RWPE1 (cell line): ENCODE measurements at regions not wholly inside any gene's neighbourhood (a gene's known extent, or its start where the extent isn't known, plus 50 kb on each side); places are given as distances from the start of the nearest gene placed in this dataset.

Experiments
- CTCF ChIA-PET: fragments of 350-600 bp; sonication (Branson Sonifier 250); formaldehyde crosslinking; extraction: SDS; loops from one replicate; lab custom pipeline; 2021; lab: Yijun Ruan, JAX
- POLR2A ChIA-PET: fragments of 400-600 bp; formaldehyde crosslinking; extraction: SDS; loops from one replicate; lab custom pipeline; 2020; ENCODE audit warnings: antibody characterized with exemption; ENCODE audit not compliant: low non-redundant PET; lab: Yijun Ruan, JAX
- DNase-seq: peaks from one replicate; pipeline ENCODE4 v3.0.0; 2012; ENCODE audit warnings: low spot score
- H3K27ac ChIP-seq: fragments of 450-650 bp; 2 replicates; pipeline ENCODE4 v1.5.1; 2017
- TF ChIP-seq, protein P1 (sequence below): fragments of 450-650 bp; conservative IDR thresholded peaks from 2 replicates; pipeline ENCODE4 v1.5.1; 2017; ENCODE audit warnings: low read depth, mild to moderate bottlenecking

DNA sequence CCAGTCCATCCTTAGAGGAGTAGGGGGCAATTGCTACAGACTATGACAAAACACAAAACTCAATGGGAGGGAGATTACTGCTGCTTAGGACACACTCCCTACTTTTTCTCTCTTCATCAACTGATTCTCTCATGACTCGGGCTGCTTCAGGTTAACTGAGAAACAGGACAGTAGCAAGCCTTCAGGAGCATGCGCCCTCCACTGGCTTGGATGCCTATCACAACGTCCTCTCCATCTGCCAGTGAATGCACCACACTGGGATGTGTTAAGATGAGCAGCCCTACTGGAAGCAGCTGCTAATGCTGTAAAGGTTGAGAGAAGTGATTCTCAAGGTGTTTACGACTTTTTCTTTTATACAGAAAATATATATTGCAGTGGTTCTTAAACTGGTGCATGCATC, 542.3 kb downstream of the EDEM1 start:
- ChIA-PET POLR2A (no interaction called here), CTCF (no interaction called here)
- no peak for DNase-seq
- TF ChIP-seq, protein P1, sequence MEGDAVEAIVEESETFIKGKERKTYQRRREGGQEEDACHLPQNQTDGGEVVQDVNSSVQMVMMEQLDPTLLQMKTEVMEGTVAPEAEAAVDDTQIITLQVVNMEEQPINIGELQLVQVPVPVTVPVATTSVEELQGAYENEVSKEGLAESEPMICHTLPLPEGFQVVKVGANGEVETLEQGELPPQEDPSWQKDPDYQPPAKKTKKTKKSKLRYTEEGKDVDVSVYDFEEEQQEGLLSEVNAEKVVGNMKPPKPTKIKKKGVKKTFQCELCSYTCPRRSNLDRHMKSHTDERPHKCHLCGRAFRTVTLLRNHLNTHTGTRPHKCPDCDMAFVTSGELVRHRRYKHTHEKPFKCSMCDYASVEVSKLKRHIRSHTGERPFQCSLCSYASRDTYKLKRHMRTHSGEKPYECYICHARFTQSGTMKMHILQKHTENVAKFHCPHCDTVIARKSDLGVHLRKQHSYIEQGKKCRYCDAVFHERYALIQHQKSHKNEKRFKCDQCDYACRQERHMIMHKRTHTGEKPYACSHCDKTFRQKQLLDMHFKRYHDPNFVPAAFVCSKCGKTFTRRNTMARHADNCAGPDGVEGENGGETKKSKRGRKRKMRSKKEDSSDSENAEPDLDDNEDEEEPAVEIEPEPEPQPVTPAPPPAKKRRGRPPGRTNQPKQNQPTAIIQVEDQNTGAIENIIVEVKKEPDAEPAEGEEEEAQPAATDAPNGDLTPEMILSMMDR = no peak
- no peak overlapping the region for H3K27ac ChIP-seq

DNA sequence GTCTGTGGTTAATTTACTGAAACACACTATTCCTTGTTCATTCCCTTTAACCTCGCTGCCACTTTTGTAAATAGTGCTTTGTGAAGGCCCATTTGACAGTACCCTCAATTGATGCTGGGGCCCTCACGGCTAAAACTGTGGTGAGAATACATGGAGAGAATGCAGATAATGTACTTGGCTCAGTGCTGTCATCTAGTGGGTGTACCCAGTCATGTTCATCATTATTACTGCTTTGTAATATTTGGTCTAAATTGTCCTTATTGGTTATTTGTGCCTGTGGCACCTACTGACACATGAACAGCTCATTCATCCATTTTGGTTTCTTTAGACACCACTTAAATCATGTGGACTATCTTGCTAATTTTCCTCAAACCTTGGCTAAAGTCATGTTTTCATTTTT, 543.6 kb downstream of the EDEM1 start:
- CTCF ChIA-PET = interaction anchor here (0.6 kb wide), 1 partner anchor 88 kb away, joined by 7 read pairs; no protein-coding TSS in a partner anchor
- no peak for DNase-seq

DNA sequence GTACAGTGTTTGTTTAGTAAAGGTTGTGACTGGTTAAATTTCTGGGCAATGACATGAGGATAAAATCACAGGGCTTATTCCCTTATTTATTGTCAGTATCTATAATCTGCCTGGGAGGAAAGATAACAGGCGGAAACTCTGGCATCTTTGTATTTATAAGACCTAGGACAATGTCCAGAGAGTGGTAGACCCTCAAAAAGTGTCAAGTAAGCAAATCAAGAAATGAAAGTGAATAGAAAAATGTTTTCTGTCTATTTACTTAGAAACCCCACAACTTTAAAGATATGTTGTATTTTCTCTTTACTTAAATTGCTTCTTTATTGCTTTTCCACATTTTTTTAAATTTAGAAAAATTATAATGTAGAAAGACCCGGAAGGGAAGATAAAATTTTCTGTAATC, 544.6 kb downstream of the EDEM1 start:
- TF ChIP-seq, protein P1 = no peak
- no peak overlapping the region for H3K27ac ChIP-seq
- CTCF ChIA-PET = no interaction called here
- POLR2A ChIA-PET = no interaction called here
- no peak for DNase-seq

More for the DNA sequence above, 543.6 kb downstream of the EDEM1 start:
- TF ChIP-seq, protein P1 = no peak
- POLR2A ChIA-PET = no interaction called here
- H3K27ac ChIP-seq = no peak overlapping the region

- TF ChIP-seq, protein P1 = no peak
- DNase-seq = no peak
- no peak overlapping the region for H3K27ac ChIP-seq
- CTCF ChIA-PET = no interaction called here
- POLR2A ChIA-PET = no interaction called here
Measured at GRCh38 chr3:5733995-5734394, 546.5 kb downstream of the EDEM1 start.

- TF ChIP-seq, protein P1 = no peak
- ChIA-PET CTCF (no interaction called here), POLR2A (no interaction called here)
- DNase-seq = no peak
- H3K27ac ChIP-seq = no peak overlapping the region
Measured at GRCh38 chr3:5735896-5736295, 548.4 kb downstream of the EDEM1 start.

GRCh38 chr3:5739299-5739935, 551.9 kb downstream of the EDEM1 start:
- POLR2A ChIA-PET = no interaction called here
- no peak for DNase-seq
- TF ChIP-seq, protein P1 = no peak
- H3K27ac ChIP-seq = no peak overlapping the region
- CTCF ChIA-PET = no interaction called here
